ENCODE measurements at regions not wholly inside any gene's neighbourhood (a gene's known extent, or its start where the extent isn't known, plus 50 kb on each side); places are given as distances from the start of the nearest gene placed in this dataset.

DNA sequence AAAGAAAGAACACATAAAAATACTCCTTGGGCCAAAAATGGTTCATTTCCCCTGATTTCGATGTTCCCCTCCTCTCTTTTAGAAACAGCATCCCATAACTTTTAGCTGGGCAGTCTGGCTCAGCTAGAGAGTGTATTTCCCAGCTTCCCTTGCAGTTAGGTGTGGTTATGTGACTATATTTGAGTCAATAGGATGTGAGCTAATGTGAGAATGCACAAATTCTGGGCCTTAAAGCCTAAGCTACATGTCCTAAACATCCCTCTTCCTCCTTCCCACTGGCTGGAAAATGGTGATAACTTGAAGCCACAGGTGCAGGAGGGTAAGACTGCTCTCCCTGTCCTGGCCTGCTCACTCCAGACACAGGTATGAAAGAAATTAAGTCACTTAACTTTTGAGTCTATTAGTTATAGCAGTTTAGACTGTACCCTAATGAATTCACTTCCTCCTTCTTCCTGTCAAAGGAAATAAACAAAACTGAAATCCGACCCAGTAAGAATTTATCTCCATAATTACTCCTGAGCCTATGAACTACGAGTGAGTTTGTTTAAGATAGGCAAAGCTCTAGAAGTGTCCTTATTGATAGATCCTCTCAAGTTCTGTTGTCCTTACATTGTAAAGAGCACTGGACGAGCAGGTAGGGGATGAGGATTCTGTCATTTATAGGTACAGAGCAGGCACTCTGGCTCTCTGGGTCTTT, 177.6 kb downstream of the MTX2 start:
- Mint-ChIP-seq H3K36me3 (ENCODE audit: low read depth) (no peaks in the 10 kb centered on the region), H3K27me3 (ENCODE audit: low read depth) (peaks cover 14% of the 10 kb centered on the region), H3K27ac (no peak overlapping the region), H3K9me3 (no peaks in the 10 kb centered on the region), H3K4me3 (no peak overlapping the region), H3K4me1 (ENCODE audit: low read depth) (peaks cover 1% of the 10 kb centered on the region)
- no peak for DNase-seq (ENCODE audit: low spot score)

DNA sequence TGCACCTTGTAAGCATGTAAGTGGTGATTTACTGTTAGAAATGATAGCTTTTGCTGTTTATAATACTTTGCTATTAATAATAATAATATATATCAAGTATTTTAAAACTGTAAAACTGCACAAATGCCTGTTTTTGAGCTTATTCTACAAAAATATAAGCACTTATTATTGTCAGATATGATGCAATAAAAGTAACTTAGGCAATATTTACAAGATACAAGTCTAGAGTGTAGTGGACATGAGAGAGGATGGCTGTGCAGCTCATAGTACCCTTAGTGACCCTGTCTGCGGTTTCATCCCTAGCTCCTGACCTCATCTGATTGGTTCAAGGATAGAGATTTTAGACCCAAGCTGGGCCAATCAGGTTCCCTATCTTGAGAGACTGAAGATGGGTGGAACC, 178.4 kb downstream of the MTX2 start:
- H3K4me3 Mint-ChIP-seq = no peak overlapping the region
- no peak overlapping the region for H3K27ac Mint-ChIP-seq
- no peaks in the 10 kb centered on the region for H3K9me3 Mint-ChIP-seq
- no peak for DNase-seq (ENCODE audit: low spot score)
- no peaks in the 10 kb centered on the region for H3K36me3 Mint-ChIP-seq (ENCODE audit: low read depth)
- H3K4me1 Mint-ChIP-seq (ENCODE audit: low read depth) = peaks cover 1% of the 10 kb centered on the region
- H3K27me3 Mint-ChIP-seq (ENCODE audit: low read depth) = peaks cover 14% of the 10 kb centered on the region

DNA sequence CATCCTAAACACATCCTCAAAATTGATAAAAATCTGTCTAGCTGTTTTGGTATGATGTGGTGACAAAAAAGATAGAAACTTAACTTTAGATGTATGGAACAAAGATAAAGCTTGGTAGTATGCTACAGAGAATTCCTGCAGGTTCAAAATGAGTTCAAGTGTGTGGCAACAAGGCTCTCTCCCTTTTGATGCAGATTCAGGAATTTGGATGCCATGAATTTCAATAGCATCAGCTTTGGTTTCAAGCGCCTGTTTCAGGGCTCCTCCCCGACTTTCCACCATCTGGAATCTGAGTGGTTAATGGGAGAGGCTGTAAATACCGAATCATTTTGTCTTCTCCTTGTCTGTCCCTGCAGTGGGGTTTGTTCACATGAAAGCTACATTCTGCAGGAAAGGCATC, 180.6 kb downstream of the MTX2 start:
- H3K36me3 Mint-ChIP-seq (ENCODE audit: low read depth) = no peaks in the 10 kb centered on the region
- no peaks in the 10 kb centered on the region for H3K9me3 Mint-ChIP-seq
- no peak overlapping the region for H3K27ac Mint-ChIP-seq
- no peak overlapping the region for H3K4me3 Mint-ChIP-seq
- DNase-seq (ENCODE audit: low spot score) = no peak
- H3K4me1 Mint-ChIP-seq (ENCODE audit: low read depth) = peaks cover 3% of the 10 kb centered on the region
- H3K27me3 Mint-ChIP-seq (ENCODE audit: low read depth) = peaks cover 21% of the 10 kb centered on the region

DNA sequence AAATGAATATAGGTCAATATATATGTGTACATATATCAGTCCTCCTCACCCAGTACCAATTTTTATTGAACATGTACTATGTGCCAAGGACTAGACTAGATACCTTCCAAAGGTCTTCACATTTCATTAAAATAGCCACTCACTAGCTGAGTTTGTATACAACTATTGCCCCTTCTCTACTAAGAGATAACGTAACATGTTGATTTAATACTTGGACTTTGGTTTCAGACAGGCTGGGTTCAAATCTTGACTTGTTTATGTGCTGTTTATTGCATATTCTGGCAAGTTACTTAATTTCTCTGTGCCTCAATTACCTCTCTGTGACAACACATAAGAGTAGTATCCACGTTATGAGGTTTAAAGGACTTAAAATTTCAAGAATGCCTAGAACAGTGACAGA, 184.5 kb downstream of the MTX2 start:
- Mint-ChIP-seq H3K9me3 (no peaks in the 10 kb centered on the region), H3K4me1 (ENCODE audit: low read depth) (peaks cover 3% of the 10 kb centered on the region), H3K27me3 (ENCODE audit: low read depth) (peaks cover 27% of the 10 kb centered on the region), H3K4me3 (no peak overlapping the region), H3K36me3 (ENCODE audit: low read depth) (no peaks in the 10 kb centered on the region), H3K27ac (no peak overlapping the region)
- no peak for DNase-seq (ENCODE audit: low spot score)

DNA sequence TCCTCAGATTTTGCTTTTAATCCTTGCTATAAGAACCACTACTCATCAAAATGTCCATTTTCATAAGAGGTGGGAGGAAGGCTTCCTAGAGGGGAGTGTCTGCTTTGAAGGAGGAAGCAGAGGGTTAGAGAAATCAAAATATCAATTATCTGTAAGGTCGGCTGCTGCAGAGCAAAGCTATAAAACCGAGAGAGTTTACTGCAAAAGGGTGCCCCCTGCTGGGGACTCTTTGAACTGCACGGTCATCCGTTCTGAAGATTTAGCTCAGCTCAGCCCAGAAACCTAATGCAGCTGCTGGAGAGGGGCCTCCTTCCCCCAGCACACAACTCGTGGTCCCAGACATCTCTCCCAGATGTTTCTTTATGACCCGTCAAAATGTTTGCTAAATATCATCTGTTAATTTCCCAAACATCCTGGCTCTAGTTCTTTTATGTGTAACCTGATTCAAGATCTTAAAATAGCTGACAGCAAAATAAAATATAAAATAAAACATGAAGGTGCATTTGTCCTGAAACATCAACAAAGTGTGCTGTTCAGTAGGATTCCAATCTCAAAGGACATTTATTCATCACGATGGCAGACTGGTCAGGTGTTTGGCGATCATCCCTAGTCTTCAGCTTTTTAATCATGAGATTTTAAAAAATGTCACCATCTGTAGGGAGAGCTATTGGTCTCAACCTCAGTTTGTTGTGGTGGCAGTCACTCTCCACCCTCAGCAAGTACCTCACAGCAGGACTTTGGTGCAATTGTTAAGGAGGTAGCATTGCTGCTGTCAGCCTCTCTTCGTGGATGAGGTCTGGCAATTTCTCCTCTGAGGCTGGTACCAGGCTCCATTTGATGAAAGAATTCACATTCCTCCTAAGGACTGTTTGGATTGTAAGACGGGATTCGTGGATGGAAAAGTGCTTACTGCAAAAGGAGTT, 185.9 kb downstream of the MTX2 start:
- Mint-ChIP-seq H3K36me3 (ENCODE audit: low read depth) (no peaks in the 10 kb centered on the region), H3K27ac (no peak overlapping the region), H3K27me3 (ENCODE audit: low read depth) (peaks cover 32% of the 10 kb centered on the region), H3K4me3 (no peak overlapping the region), H3K9me3 (no peaks in the 10 kb centered on the region), H3K4me1 (ENCODE audit: low read depth) (peaks cover 2% of the 10 kb centered on the region)
- DNase-seq (ENCODE audit: low spot score) = peak; percentile 57

DNA sequence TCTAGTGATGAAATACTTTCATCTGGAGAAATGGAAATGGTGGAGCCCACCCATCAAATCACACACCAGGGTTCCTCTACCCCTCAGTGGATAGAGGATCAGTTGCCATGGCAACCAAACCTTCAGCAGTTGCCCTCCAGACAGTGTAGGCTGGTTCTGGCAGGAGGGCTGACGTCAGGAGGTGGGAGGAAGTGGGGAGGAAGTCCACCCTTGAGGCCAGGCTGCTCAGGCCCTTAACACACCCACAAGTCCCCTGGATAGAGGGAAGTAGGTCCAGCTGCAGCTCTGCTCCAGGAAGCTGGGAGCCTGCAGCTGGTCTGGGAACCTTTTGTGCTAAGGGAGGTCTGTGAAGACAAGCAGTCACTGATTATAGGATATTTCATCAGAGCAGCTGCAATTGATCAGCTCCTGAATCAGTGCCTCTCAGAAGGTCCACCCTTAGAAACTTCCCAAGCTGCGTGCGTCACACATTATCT, 186.6 kb downstream of the MTX2 start:
- H3K27ac Mint-ChIP-seq = no peak overlapping the region
- H3K4me3 Mint-ChIP-seq = no peak overlapping the region
- H3K9me3 Mint-ChIP-seq = no peaks in the 10 kb centered on the region
- DNase-seq (ENCODE audit: low spot score) = no peak
- peaks cover 32% of the 10 kb centered on the region for H3K27me3 Mint-ChIP-seq (ENCODE audit: low read depth)
- H3K4me1 Mint-ChIP-seq (ENCODE audit: low read depth) = peaks cover 2% of the 10 kb centered on the region
- H3K36me3 Mint-ChIP-seq (ENCODE audit: low read depth) = no peaks in the 10 kb centered on the region

DNA sequence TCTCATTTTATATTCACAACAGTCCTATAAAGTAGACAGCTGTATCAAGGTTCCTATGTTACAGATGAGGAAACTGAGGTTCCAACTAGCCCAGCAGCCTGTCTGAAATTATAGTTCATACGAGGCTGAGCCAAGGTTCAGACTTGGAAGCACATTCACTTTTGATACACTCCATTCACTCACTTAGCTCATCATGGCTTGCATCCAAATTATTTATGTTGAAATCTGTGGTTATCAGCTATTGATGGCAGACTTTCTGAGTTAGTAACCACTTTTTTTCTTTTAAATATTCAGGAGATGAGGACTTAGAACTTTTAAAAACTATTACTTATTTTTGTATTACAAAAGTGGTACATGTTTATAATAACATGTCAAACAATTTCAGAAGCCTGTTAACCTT, 188.2 kb downstream of the MTX2 start:
- no peak overlapping the region for H3K27ac Mint-ChIP-seq
- H3K36me3 Mint-ChIP-seq (ENCODE audit: low read depth) = no peaks in the 10 kb centered on the region
- no peaks in the 10 kb centered on the region for H3K9me3 Mint-ChIP-seq
- peaks cover 45% of the 10 kb centered on the region for H3K27me3 Mint-ChIP-seq (ENCODE audit: low read depth)
- H3K4me1 Mint-ChIP-seq (ENCODE audit: low read depth) = peaks cover 2% of the 10 kb centered on the region
- DNase-seq (ENCODE audit: low spot score) = no peak
- no peak overlapping the region for H3K4me3 Mint-ChIP-seq

DNA sequence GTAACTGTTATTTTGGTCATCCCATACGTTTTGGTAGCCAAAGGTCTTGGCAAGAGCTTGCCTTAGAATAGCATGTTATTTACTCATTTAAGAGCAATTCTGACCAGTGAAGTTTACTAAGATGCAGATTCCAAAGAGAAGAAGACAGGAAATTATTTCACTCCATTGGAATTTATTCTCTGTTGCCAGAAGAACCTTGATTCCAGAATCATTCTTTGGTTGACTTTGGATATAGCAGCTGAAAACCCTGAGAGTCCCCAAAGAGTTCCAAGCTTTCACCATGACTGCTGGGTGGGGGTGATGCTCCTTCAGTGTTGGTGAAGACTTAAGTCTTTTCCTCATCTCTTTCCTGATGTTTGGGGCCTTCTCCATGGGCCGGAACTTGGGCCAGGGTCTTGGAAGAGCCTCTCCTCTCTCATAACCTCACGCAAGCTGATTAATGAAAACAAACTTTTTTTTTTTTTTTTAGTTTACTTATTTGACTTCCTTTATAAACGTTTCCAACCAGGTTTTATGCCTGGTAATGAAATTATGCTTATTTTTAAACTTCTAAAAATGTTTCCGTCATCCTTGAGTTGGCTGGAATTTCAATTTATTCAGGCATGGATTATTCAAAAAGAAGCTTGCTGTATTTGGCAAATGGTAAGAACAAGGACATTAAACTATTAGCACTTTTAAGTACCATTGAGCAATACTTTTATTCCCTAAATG, 192.0 kb downstream of the MTX2 start:
- Mint-ChIP-seq H3K4me3 (no peak overlapping the region), H3K27me3 (ENCODE audit: low read depth) (peaks cover 50% of the 10 kb centered on the region)

DNA sequence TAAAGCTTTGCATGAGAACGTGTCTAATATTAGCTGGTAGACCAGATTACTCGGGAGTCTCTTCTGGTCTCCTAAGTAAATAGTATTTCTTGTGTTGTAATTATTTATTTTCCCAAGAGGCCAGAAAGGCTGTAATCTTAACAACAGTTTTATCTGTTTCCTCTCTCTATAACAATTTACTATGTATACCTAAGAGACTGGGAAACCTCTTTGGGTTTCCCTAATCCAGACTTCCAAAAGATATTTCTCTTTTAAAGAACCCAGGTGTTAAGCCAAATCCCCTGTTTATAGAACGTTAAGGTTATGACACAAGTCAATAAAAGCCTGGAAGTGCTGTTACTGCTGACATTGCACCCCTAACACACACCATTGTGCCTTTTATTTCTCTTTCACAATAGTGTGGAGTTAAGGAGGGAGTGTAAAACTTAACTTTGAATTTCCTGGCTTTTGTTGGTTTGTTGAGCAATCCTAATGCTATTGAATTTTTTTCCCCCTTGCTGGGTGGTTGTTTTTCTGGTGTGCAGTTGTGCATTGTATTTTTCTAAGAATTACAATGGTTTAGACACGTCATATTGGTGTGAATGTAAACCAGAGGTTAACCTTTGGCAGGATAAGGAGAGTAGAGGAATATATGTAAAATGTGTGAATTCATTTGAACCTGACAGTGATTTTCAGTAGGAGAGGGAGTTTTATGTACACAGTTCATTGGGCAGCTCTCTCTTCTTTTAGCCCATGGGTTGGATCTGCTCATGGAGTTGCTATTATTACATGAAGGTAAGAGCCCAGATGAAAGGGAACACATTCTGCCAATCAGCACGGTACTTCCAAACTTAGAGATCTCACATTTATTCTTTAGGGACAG, 192.8 kb downstream of the MTX2 start:
- Mint-ChIP-seq H3K27ac (no peak overlapping the region), H3K4me3 (no peak overlapping the region), H3K27me3 (ENCODE audit: low read depth) (peaks cover 55% of the 10 kb centered on the region), H3K36me3 (ENCODE audit: low read depth) (no peaks in the 10 kb centered on the region), H3K4me1 (ENCODE audit: low read depth) (no peaks in the 10 kb centered on the region), H3K9me3 (no peaks in the 10 kb centered on the region)
- DNase-seq (ENCODE audit: low spot score) = no peak

More for the DNA sequence above, 192.0 kb downstream of the MTX2 start:
- DNase-seq (ENCODE audit: low spot score) = no peak
- Mint-ChIP-seq H3K4me1 (ENCODE audit: low read depth) (no peaks in the 10 kb centered on the region), H3K27ac (no peak overlapping the region), H3K9me3 (no peaks in the 10 kb centered on the region), H3K36me3 (ENCODE audit: low read depth) (no peaks in the 10 kb centered on the region)

DNA sequence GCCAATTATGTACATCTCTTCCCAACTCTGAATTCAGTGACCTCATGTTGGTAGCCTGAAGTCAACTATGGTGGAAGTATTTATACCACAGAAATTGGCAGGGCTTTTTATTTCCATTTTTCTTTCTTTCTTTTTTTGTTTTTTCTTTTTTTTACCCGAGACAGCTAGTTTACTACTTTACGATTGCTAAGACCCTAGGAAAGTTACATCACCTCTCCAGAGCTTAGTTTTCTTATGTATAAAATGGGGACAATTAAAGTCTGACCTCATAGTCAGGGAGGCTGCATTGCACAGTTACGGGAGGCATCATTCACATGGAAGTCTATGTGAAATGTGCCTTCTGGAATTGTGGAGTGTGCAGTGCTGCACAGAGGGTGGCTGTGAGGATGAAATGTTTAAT, 194.3 kb downstream of the MTX2 start:
- Mint-ChIP-seq H3K4me1 (ENCODE audit: low read depth) (no peaks in the 10 kb centered on the region), H3K27me3 (ENCODE audit: low read depth) (peaks cover 59% of the 10 kb centered on the region), H3K9me3 (no peaks in the 10 kb centered on the region), H3K4me3 (no peak overlapping the region), H3K27ac (no peak overlapping the region), H3K36me3 (ENCODE audit: low read depth) (no peaks in the 10 kb centered on the region)
- no peak for DNase-seq (ENCODE audit: low spot score)

DNA sequence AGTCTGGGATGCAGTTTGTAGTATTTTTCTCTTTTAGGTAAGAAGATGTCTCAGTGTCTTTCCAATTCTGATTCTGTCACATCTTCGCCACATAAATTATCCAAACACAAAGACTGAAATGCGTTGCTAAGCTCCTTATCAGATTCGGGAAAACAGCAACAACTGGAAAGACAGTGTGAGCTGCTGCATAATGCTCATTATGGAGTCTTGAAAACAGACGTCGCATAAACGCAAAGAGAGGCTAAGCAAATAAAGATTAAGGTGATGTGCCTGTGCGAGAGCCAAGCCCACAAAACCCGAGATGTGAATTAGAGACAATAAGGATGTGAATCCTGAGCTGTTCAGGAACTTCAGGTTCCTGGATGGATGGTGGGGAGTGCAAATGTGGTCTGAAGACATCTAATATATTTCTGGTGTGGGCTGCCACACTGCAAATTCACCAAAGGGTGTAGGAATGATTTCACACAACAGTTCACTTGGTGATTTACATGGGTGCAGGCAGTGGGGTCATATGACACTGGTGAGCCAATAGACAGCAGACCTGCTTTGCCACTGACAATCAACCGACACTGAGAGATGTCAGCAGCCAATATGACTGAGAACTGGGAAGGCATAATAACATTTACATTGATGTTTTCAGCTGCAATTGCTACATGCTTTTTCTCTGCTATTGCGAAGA, 195.8 kb downstream of the MTX2 start:
- H3K9me3 Mint-ChIP-seq = no peaks in the 10 kb centered on the region
- no peak for DNase-seq (ENCODE audit: low spot score)
- peaks cover 57% of the 10 kb centered on the region for H3K27me3 Mint-ChIP-seq (ENCODE audit: low read depth)
- no peak overlapping the region for H3K4me3 Mint-ChIP-seq
- no peaks in the 10 kb centered on the region for H3K4me1 Mint-ChIP-seq (ENCODE audit: low read depth)
- no peak overlapping the region for H3K27ac Mint-ChIP-seq
- H3K36me3 Mint-ChIP-seq (ENCODE audit: low read depth) = no peaks in the 10 kb centered on the region

DNA sequence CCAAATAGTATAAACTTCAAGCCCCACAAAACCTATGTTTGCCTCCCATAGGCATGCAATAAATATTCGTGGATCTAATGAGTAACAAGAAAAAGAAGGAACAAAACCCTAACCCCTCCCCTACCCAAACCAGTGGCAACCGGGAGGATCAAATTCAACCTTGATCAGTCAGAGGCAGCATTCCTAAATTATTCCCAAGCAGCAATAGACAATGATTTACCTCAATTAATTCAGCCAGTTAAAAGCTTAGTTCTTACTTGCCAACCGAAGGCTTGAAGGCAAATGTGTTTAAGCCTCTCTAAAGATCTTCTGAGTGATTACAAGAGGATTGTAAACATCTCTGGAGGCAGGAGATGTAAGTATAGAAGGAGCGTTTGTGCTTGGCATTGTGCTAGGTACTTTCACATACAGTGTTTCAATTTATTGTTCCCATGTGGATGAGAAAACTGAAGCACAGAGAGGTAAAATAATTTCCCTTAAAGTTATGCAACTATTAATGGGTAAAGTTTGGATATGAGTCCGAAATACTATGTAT, 197.7 kb downstream of the MTX2 start:
- H3K27ac Mint-ChIP-seq = no peak overlapping the region

DNA sequence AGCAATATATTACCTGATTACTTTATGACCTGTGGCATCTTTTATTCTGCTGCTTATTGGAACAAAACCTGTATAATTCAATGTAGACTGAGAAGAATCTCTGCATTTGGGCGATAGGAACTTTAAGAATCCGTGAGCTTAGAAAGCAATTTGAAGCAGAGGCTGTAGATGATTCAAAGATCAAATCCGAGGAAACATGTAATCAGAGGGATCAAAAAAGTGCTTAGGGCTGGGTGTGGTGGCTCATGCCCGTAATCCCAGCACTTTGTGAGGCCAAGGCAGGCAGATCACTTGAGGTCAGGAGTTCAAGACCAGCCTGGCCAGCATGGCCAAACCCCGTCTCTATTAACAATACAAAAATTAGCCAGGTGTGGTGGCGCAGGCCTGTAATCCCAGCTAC, 198.4 kb downstream of the MTX2 start:
- Mint-ChIP-seq H3K27ac (no peak overlapping the region), H3K4me1 (ENCODE audit: low read depth) (peaks cover 3% of the 10 kb centered on the region), H3K4me3 (no peak overlapping the region), H3K9me3 (no peaks in the 10 kb centered on the region), H3K27me3 (ENCODE audit: low read depth) (peaks cover 48% of the 10 kb centered on the region), H3K36me3 (ENCODE audit: low read depth) (no peaks in the 10 kb centered on the region)
- no peak for DNase-seq (ENCODE audit: low spot score)

More for the DNA sequence above, 197.7 kb downstream of the MTX2 start:
- Mint-ChIP-seq H3K4me1 (ENCODE audit: low read depth) (no peaks in the 10 kb centered on the region), H3K9me3 (no peaks in the 10 kb centered on the region), H3K4me3 (no peak overlapping the region), H3K27me3 (ENCODE audit: low read depth) (peaks cover 55% of the 10 kb centered on the region), H3K36me3 (ENCODE audit: low read depth) (no peaks in the 10 kb centered on the region)
- no peak for DNase-seq (ENCODE audit: low spot score)

All from T-helper 2 cell treated with Interferon-gamma antibody and Interleukin-4, amounts not matched to agents 5 μg/mL and 100 μg/mL, for 36 hours (primary cell).